SK-N-SH treated with all-trans-retinoic acid at 6 μM for 48 hours (cell line): ENCODE measurements at regions not wholly inside any gene's neighbourhood (a gene's known extent, or its start where the extent isn't known, plus 50 kb on each side); places are given as distances from the start of the nearest gene placed in this dataset.

ENCODE experiments used
- ATAC-seq: fragments of 200-7000 bp; cut with Tn5 transposase; 3 replicates; pipeline ENCODE4 v1.9.1; 2020; ENCODE audit warnings: mild to moderate bottlenecking, moderate library complexity
- ARNTL ChIP-seq: fragments of 450-650 bp; formaldehyde crosslinking; IDR thresholded peaks from 2 replicates; pipeline ENCODE4 v1.5.0; 2020; ENCODE audit warnings: low read depth, mild to moderate bottlenecking, moderate library complexity, borderline replicate concordance
- BACH2 ChIP-seq: fragments of 250-450 bp; sonication (Bioruptor Pico); IDR thresholded peaks from 2 replicates; pipeline ENCODE4 v1.9.0; 2021; ENCODE audit warnings: mild to moderate bottlenecking, borderline replicate concordance
- CSDC2 ChIP-seq: fragments of 250-450 bp; sonication (Bioruptor Pico); IDR thresholded peaks from 2 replicates; pipeline ENCODE4 v1.5.0; 2020; ENCODE audit warnings: mild to moderate bottlenecking, moderate library complexity
- ESRRG ChIP-seq: fragments of 250-450 bp; sonication (Bioruptor Pico); IDR thresholded peaks from 2 replicates; pipeline ENCODE4 v1.6.1; 2021; ENCODE audit warnings: mild to moderate bottlenecking
- GLIS3 ChIP-seq: fragments of 250-450 bp; sonication (Bioruptor Pico); IDR thresholded peaks from 2 replicates; pipeline ENCODE4 v1.5.0; 2020; ENCODE audit warnings: mild to moderate bottlenecking, moderate library complexity
- ISL1 ChIP-seq: fragments of 250-450 bp; sonication (Bioruptor Pico); IDR thresholded peaks from 2 replicates; pipeline ENCODE4 v2.1.2; 2022; ENCODE audit warnings: mild to moderate bottlenecking, moderate library complexity
- OSR1 ChIP-seq: fragments of 250-450 bp; sonication (Bioruptor Pico); IDR thresholded peaks from 2 replicates; pipeline ENCODE4 v1.8.0; 2022; ENCODE audit warnings: moderate library complexity, mild to moderate bottlenecking, inconsistent platforms
- PPARA ChIP-seq: fragments of 250-450 bp; sonication (Bioruptor Pico); IDR thresholded peaks from 2 replicates; pipeline ENCODE4 v1.5.0; 2020; ENCODE audit warnings: mild to moderate bottlenecking, borderline replicate concordance
- RARB ChIP-seq: fragments of 250-450 bp; sonication (Bioruptor Pico); IDR thresholded peaks from 2 replicates; pipeline ENCODE4 v1.8.0; 2021; ENCODE audit warnings: mild to moderate bottlenecking, moderate library complexity
- SNAI2 ChIP-seq: fragments of 250-450 bp; sonication (Bioruptor Pico); IDR thresholded peaks from 2 replicates; pipeline ENCODE4 v1.5.0; 2020; ENCODE audit warnings: mild to moderate bottlenecking, moderate library complexity
- TCF4 ChIP-seq: fragments of 250-450 bp; sonication (Bioruptor Pico); IDR thresholded peaks from 2 replicates; pipeline ENCODE4 v1.8.0; 2021; ENCODE audit warnings: mild to moderate bottlenecking, moderate library complexity, borderline replicate concordance
- TOX ChIP-seq: fragments of 250-450 bp; sonication (Bioruptor Pico); IDR thresholded peaks from 2 replicates; pipeline ENCODE4 v1.8.0; 2021; ENCODE audit warnings: mild to moderate bottlenecking, moderate library complexity, borderline replicate concordance
- ZC3H10 ChIP-seq: fragments of 250-450 bp; sonication (Bioruptor Pico); IDR thresholded peaks from 2 replicates; pipeline ENCODE4 v1.5.1; 2021; ENCODE audit warnings: mild to moderate bottlenecking, moderate library complexity
- ZFP3 ChIP-seq: fragments of 250-450 bp; sonication (Bioruptor Pico); IDR thresholded peaks from 2 replicates; pipeline ENCODE4 v1.5.0; 2020; ENCODE audit warnings: mild to moderate bottlenecking, moderate library complexity
- ZFP30 ChIP-seq: fragments of 450-650 bp; formaldehyde crosslinking; IDR thresholded peaks from 2 replicates; pipeline ENCODE4 v1.5.0; 2022; ENCODE audit warnings: mild to moderate bottlenecking, moderate library complexity
- ZNF565 ChIP-seq: fragments of 450-650 bp; formaldehyde crosslinking; conservative IDR thresholded peaks from 2 replicates; pipeline ENCODE4 v1.5.0; 2020; ENCODE audit warnings: low read depth, mild to moderate bottlenecking, moderate library complexity
- ZNF70 ChIP-seq: fragments of 450-650 bp; formaldehyde crosslinking; IDR thresholded peaks from 2 replicates; pipeline ENCODE4 v1.5.0; 2020; ENCODE audit warnings: mild to moderate bottlenecking, moderate library complexity
- ZNF8 ChIP-seq: fragments of 450-650 bp; formaldehyde crosslinking; IDR thresholded peaks from 2 replicates; pipeline ENCODE4 v1.5.0; 2020; ENCODE audit warnings: mild to moderate bottlenecking, moderate library complexity
- TF ChIP-seq, protein P1 (sequence below): fragments of 250-450 bp; sonication (Bioruptor Pico); IDR thresholded peaks from 2 replicates; pipeline ENCODE4 v1.8.0; 2020; ENCODE audit warnings: mild to moderate bottlenecking, moderate library complexity, borderline replicate concordance
- TF ChIP-seq, protein P2 (sequence below): fragments of 250-450 bp; sonication (Bioruptor Pico); IDR thresholded peaks from 2 replicates; pipeline ENCODE4 v1.5.0; 2020; ENCODE audit warnings: mild to moderate bottlenecking, moderate library complexity
- TF ChIP-seq, protein P3 (sequence below): fragments of 250-450 bp; sonication (Bioruptor Pico); IDR thresholded peaks from 2 replicates; pipeline ENCODE4 v1.8.0; 2021; ENCODE audit warnings: low read depth, mild to moderate bottlenecking, moderate library complexity, borderline replicate concordance
- TF ChIP-seq, protein P4 (sequence below): fragments of 250-450 bp; sonication (Bioruptor Pico); IDR thresholded peaks from 2 replicates; pipeline ENCODE4 v1.5.1; 2021; ENCODE audit warnings: mild to moderate bottlenecking, moderate library complexity

DNA sequence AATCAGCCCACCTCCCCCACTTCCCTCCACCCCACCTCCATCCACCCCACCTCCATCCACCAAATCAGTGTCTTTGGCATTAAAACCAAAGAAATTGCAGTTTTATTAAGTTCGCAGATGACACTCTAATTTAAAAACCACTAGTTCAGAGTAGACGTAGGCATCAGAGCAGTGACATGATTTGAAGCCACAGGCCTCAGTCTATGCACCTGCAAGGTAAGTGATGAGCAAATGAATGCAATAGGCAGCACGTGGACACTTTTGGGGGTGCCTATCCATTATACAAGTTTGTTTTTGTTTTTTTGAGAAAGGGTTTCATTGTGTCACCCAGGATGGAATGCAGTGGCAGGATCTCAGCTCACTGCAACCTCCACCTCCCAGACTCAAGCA, 88.0 kb upstream of the TRIM2 start (continued):
- TF ChIP-seq ZFP30 (CRISPR knock-in tag) (no peak), PPARA (CRISPR knock-in tag) (no peak), RARB (CRISPR knock-in tag) (no peak), CSDC2 (no peak), ESRRG (CRISPR knock-in tag) (no peak), ARNTL (no peak), ZNF8 (no peak)
- TF ChIP-seq, protein P1, sequence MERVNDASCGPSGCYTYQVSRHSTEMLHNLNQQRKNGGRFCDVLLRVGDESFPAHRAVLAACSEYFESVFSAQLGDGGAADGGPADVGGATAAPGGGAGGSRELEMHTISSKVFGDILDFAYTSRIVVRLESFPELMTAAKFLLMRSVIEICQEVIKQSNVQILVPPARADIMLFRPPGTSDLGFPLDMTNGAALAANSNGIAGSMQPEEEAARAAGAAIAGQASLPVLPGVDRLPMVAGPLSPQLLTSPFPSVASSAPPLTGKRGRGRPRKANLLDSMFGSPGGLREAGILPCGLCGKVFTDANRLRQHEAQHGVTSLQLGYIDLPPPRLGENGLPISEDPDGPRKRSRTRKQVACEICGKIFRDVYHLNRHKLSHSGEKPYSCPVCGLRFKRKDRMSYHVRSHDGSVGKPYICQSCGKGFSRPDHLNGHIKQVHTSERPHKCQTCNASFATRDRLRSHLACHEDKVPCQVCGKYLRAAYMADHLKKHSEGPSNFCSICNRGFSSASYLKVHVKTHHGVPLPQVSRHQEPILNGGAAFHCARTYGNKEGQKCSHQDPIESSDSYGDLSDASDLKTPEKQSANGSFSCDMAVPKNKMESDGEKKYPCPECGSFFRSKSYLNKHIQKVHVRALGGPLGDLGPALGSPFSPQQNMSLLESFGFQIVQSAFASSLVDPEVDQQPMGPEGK (CRISPR knock-in tag) = no peak

DNA sequence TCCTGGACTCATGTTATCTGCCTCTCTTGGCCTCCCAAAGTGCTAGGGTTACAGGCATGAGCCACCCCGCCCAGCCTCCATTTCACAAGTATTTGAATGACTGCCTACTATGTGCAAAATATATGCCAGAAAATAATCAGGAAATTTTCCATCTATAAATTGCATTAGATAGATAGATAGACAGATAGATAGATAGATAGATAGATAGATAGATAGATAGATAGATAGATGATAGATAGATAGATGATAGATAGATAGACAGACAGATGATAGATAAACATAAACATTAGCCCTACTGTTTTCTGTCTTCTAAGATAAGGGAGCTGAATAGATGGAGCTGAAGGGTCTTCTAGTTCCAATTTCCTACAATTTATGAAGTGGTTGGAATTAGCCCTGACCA, 87.4 kb upstream of the TRIM2 start:
- no peak for ATAC-seq
- TF ChIP-seq, protein P2, sequence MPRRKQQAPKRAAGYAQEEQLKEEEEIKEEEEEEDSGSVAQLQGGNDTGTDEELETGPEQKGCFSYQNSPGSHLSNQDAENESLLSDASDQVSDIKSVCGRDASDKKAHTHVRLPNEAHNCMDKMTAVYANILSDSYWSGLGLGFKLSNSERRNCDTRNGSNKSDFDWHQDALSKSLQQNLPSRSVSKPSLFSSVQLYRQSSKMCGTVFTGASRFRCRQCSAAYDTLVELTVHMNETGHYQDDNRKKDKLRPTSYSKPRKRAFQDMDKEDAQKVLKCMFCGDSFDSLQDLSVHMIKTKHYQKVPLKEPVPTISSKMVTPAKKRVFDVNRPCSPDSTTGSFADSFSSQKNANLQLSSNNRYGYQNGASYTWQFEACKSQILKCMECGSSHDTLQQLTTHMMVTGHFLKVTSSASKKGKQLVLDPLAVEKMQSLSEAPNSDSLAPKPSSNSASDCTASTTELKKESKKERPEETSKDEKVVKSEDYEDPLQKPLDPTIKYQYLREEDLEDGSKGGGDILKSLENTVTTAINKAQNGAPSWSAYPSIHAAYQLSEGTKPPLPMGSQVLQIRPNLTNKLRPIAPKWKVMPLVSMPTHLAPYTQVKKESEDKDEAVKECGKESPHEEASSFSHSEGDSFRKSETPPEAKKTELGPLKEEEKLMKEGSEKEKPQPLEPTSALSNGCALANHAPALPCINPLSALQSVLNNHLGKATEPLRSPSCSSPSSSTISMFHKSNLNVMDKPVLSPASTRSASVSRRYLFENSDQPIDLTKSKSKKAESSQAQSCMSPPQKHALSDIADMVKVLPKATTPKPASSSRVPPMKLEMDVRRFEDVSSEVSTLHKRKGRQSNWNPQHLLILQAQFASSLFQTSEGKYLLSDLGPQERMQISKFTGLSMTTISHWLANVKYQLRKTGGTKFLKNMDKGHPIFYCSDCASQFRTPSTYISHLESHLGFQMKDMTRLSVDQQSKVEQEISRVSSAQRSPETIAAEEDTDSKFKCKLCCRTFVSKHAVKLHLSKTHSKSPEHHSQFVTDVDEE (CRISPR knock-in tag) = no peak
- TF ChIP-seq ZNF8 = no peak
- no peak for TF ChIP-seq ZC3H10
- TF ChIP-seq RARB (CRISPR knock-in tag) = no peak
- no peak for TF ChIP-seq CSDC2
- TF ChIP-seq, protein P1 (CRISPR knock-in tag) = no peak
- no peak for TF ChIP-seq GLIS3 (CRISPR knock-in tag)
- no peak for TF ChIP-seq ZNF70 (CRISPR knock-in tag)
- no peak for TF ChIP-seq ZFP30 (CRISPR knock-in tag)
- no peak for TF ChIP-seq BACH2 (CRISPR knock-in tag)
- TF ChIP-seq, protein P3, sequence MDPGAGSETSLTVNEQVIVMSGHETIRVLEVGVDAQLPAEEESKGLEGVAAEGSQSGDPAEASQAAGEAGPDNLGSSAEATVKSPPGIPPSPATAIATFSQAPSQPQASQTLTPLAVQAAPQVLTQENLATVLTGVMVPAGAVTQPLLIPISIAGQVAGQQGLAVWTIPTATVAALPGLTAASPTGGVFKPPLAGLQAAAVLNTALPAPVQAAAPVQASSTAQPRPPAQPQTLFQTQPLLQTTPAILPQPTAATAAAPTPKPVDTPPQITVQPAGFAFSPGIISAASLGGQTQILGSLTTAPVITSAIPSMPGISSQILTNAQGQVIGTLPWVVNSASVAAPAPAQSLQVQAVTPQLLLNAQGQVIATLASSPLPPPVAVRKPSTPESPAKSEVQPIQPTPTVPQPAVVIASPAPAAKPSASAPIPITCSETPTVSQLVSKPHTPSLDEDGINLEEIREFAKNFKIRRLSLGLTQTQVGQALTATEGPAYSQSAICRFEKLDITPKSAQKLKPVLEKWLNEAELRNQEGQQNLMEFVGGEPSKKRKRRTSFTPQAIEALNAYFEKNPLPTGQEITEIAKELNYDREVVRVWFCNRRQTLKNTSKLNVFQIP (CRISPR knock-in tag) = no peak
- TF ChIP-seq ESRRG (CRISPR knock-in tag) = no peak
- no peak for TF ChIP-seq PPARA (CRISPR knock-in tag)
- no peak for TF ChIP-seq OSR1 (CRISPR knock-in tag)
- TF ChIP-seq TOX (CRISPR knock-in tag) = no peak
- no peak for TF ChIP-seq TCF4 (CRISPR knock-in tag)
- TF ChIP-seq ZFP3 (CRISPR knock-in tag) = no peak

DNA sequence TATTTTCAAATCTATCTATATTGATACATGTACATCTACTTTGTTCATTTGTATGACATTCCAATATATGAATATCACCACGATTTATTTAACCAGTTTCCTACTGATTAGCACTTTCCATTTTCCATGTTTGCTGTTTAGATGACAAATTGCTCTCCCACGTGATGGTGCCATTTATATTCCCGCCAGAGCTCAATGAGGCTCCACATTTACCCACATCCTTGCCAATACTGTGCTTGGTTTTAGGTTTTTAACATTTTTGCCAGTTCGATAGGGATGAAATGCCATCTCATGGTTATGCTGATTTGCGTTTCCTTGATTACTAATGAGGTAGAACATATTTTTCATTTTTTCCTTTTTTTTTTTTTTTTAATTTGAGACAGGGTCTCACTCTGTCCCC, 86.7 kb upstream of the TRIM2 start:
- no peak for ATAC-seq
- TF ChIP-seq SNAI2 (CRISPR knock-in tag) (no peak), ESRRG (CRISPR knock-in tag) (no peak), TOX (CRISPR knock-in tag) (no peak), ARNTL (no peak), ZC3H10 (no peak), GLIS3 (CRISPR knock-in tag) (no peak), ISL1 (no peak), ZNF565 (no peak), OSR1 (CRISPR knock-in tag) (no peak), ZFP3 (CRISPR knock-in tag) (no peak)
- TF ChIP-seq, protein P3 (CRISPR knock-in tag) = no peak
- TF ChIP-seq, protein P2 (CRISPR knock-in tag) = no peak
- TF ChIP-seq, protein P4, sequence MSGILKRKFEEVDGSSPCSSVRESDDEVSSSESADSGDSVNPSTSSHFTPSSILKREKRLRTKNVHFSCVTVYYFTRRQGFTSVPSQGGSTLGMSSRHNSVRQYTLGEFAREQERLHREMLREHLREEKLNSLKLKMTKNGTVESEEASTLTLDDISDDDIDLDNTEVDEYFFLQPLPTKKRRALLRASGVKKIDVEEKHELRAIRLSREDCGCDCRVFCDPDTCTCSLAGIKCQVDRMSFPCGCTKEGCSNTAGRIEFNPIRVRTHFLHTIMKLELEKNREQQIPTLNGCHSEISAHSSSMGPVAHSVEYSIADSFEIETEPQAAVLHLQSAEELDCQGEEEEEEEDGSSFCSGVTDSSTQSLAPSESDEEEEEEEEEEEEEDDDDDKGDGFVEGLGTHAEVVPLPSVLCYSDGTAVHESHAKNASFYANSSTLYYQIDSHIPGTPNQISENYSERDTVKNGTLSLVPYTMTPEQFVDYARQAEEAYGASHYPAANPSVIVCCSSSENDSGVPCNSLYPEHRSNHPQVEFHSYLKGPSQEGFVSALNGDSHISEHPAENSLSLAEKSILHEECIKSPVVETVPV (CRISPR knock-in tag) = no peak
